Astrocyte (in vitro differentiated cells and primary cell): ENCODE measurements at regions not wholly inside any gene's neighbourhood (a gene's known extent, or its start where the extent isn't known, plus 50 kb on each side); places are given as distances from the start of the nearest gene placed in this dataset.

ENCODE experiments used
- DNase-seq: peaks from one replicate; pipeline ENCODE4 v3.0.0-alpha.2; 2010; ENCODE audit warnings: low read depth
- FAIRE-seq: peaks from 2 replicates; lab custom pipeline; 2011; peaks lifted over from hg19 to GRCh38; lab: Jason Lieb, UNC
- H2AFZ ChIP-seq: 2 replicates; pipeline ENCODE4 v1.6.0; 2012; ENCODE audit warnings: low read depth, low read length, inconsistent platforms
- H3K27ac ChIP-seq: 2 replicates; pipeline ENCODE4 v1.5.1; 2011; ENCODE audit warnings: low read depth, low read length, inconsistent platforms
- H3K27me3 ChIP-seq: 2 replicates; pipeline ENCODE4 v1.6.0; 2011; ENCODE audit warnings: low read length, inconsistent platforms; ENCODE audit not compliant: insufficient read depth
- H3K36me3 ChIP-seq: 2 replicates; pipeline ENCODE4 v1.5.1; 2011; ENCODE audit warnings: low read length, inconsistent platforms; ENCODE audit not compliant: insufficient read depth
- H3K4me1 ChIP-seq: 2 replicates; pipeline ENCODE4 v1.5.1; 2011; ENCODE audit warnings: low read length, inconsistent platforms; ENCODE audit not compliant: insufficient read depth
- H3K4me2 ChIP-seq: 2 replicates; pipeline ENCODE4 v1.6.0; 2012; ENCODE audit warnings: low read length, inconsistent platforms
- H3K4me3 ChIP-seq: 2 replicates; pipeline ENCODE4 v1.5.1; 2011; ENCODE audit warnings: low read depth, mild to moderate bottlenecking, low read length, inconsistent platforms; ENCODE audit not compliant: insufficient read depth
- H3K79me2 ChIP-seq: 2 replicates; pipeline ENCODE4 v1.6.0; 2012; ENCODE audit warnings: mild to moderate bottlenecking, low read length, inconsistent platforms; ENCODE audit not compliant: insufficient read depth
- H3K9ac ChIP-seq: 2 replicates; pipeline ENCODE4 v1.6.0; 2012; ENCODE audit warnings: mild to moderate bottlenecking, low read length, inconsistent platforms
- H3K9me3 ChIP-seq: 2 replicates; pipeline ENCODE4 v1.5.1; 2012; ENCODE audit warnings: low read depth, mild to moderate bottlenecking, low read length, inconsistent platforms; ENCODE audit not compliant: insufficient read depth
- H4K20me1 ChIP-seq: 2 replicates; pipeline ENCODE4 v1.6.0; 2012; ENCODE audit warnings: low read length, inconsistent platforms; ENCODE audit not compliant: insufficient read depth
- H3K27ac Mint-ChIP-seq: one replicate; pipeline ENCODE4 v1.8.0; 2021; ENCODE audit warnings: mild to moderate bottlenecking, mixed read lengths; ENCODE audit not compliant: unreplicated experiment
- H3K27me3 Mint-ChIP-seq: one replicate; pipeline ENCODE4 v1.8.0; 2021; ENCODE audit warnings: low read depth, mixed read lengths; ENCODE audit not compliant: unreplicated experiment
- H3K36me3 Mint-ChIP-seq: one replicate; pipeline ENCODE4 v1.8.0; 2021; ENCODE audit warnings: low read depth, mixed read lengths; ENCODE audit not compliant: unreplicated experiment
- H3K4me1 Mint-ChIP-seq: one replicate; pipeline ENCODE4 v1.8.0; 2021; ENCODE audit warnings: low read depth, mixed read lengths; ENCODE audit not compliant: unreplicated experiment
- H3K4me3 Mint-ChIP-seq: one replicate; pipeline ENCODE4 v1.8.0; 2021; ENCODE audit warnings: mild to moderate bottlenecking, moderate library complexity, mixed read lengths; ENCODE audit not compliant: unreplicated experiment
- H3K9me3 Mint-ChIP-seq: one replicate; pipeline ENCODE4 v1.8.0; 2021; ENCODE audit warnings: mild to moderate bottlenecking, mixed read lengths; ENCODE audit not compliant: unreplicated experiment
- EZH2 ChIP-seq: IDR thresholded peaks from 2 replicates; pipeline ENCODE4 v1.6.1; 2012; ENCODE audit warnings: mild to moderate bottlenecking, low read length, inconsistent platforms; ENCODE audit not compliant: insufficient read depth
- TF ChIP-seq, protein P1 (sequence below): IDR thresholded peaks from 2 replicates; pipeline ENCODE4 v1.5.1; 2011; ENCODE audit warnings: low read depth, mild to moderate bottlenecking, inconsistent platforms, low read length, moderate library complexity; ENCODE audit not compliant: insufficient read depth

DNA sequence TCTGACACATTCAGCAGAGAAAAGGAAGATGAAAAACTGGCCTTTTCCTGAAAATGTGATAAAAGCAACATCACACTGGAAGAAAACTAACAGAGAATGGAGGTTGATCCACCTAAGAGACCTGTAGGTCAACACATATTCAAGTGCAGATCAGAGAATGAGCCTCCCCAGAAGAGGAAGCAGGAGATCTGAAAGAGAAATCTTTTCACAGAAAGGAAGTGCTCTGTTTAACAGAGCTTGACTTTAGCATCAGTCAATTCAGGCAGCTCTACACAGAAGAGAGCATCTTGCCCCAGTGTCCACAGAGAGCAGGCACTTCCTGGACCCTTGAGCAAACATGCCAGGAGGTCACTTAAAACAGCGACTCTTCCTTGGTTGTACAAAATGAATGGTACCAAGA is 655.4 kb upstream of the GBE1 start:
- no peak overlapping the region for H3K27ac Mint-ChIP-seq
- H3K4me1 Mint-ChIP-seq: no peaks in the 10 kb centered on the region
- H3K79me2 ChIP-seq: no peaks in the 10 kb centered on the region
- H3K27me3 ChIP-seq: no peaks in the 10 kb centered on the region
- H3K9me3 Mint-ChIP-seq: no peaks in the 10 kb centered on the region
- TF ChIP-seq, protein P1, sequence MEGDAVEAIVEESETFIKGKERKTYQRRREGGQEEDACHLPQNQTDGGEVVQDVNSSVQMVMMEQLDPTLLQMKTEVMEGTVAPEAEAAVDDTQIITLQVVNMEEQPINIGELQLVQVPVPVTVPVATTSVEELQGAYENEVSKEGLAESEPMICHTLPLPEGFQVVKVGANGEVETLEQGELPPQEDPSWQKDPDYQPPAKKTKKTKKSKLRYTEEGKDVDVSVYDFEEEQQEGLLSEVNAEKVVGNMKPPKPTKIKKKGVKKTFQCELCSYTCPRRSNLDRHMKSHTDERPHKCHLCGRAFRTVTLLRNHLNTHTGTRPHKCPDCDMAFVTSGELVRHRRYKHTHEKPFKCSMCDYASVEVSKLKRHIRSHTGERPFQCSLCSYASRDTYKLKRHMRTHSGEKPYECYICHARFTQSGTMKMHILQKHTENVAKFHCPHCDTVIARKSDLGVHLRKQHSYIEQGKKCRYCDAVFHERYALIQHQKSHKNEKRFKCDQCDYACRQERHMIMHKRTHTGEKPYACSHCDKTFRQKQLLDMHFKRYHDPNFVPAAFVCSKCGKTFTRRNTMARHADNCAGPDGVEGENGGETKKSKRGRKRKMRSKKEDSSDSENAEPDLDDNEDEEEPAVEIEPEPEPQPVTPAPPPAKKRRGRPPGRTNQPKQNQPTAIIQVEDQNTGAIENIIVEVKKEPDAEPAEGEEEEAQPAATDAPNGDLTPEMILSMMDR: no peak
- TF ChIP-seq EZH2: no peak
- no peak for DNase-seq
- no peak for FAIRE-seq
- H3K36me3 ChIP-seq: no peaks in the 10 kb centered on the region
- H3K9ac ChIP-seq: no peak overlapping the region
- H3K36me3 Mint-ChIP-seq: no peaks in the 10 kb centered on the region
- no peaks in the 10 kb centered on the region for H3K9me3 ChIP-seq
- no peak overlapping the region for H3K27ac ChIP-seq
- H3K4me1 ChIP-seq: no peaks in the 10 kb centered on the region
- H3K4me2 ChIP-seq: no peak overlapping the region
- H4K20me1 ChIP-seq: no peaks in the 10 kb centered on the region
- no peaks in the 10 kb centered on the region for H3K27me3 Mint-ChIP-seq
- H3K4me3 Mint-ChIP-seq: no peak overlapping the region
- no peak overlapping the region for H2AFZ ChIP-seq
- H3K4me3 ChIP-seq: no peak overlapping the region

DNA sequence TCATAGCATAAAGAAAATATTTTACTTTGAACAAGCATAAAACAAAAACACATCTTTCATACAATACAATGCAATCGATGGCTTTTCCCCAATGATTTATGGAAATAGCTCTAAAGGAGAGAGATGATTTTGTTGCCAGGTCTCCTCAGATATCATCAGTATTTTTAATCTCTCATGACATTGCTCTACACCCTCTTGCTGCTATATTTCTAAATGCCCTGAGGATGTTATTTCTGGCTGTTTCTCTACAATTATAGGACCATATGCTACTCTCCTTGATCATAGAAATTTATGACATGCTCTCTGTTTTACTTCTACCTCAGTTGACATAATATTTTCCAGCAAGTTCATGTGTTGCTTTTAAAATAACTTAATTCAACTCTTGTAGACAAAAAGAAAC is 654.9 kb upstream of the GBE1 start:
- Histone ChIP-seq H4K20me1 (no peaks in the 10 kb centered on the region), H3K27ac (no peak overlapping the region), H3K4me1 (no peaks in the 10 kb centered on the region), H3K4me2 (no peak overlapping the region), H3K79me2 (no peaks in the 10 kb centered on the region), H3K9ac (no peak overlapping the region), H3K4me3 (no peak overlapping the region), H3K27me3 (no peaks in the 10 kb centered on the region), H2AFZ (no peak overlapping the region), H3K9me3 (no peaks in the 10 kb centered on the region), H3K36me3 (no peaks in the 10 kb centered on the region)
- Mint-ChIP-seq H3K27me3 (no peaks in the 10 kb centered on the region), H3K36me3 (no peaks in the 10 kb centered on the region), H3K9me3 (no peaks in the 10 kb centered on the region), H3K4me1 (no peaks in the 10 kb centered on the region), H3K27ac (no peak overlapping the region), H3K4me3 (no peak overlapping the region)
- DNase-seq (no peak), FAIRE-seq (no peak)
- TF ChIP-seq, protein P1: no peak
- no peak for TF ChIP-seq EZH2

DNA sequence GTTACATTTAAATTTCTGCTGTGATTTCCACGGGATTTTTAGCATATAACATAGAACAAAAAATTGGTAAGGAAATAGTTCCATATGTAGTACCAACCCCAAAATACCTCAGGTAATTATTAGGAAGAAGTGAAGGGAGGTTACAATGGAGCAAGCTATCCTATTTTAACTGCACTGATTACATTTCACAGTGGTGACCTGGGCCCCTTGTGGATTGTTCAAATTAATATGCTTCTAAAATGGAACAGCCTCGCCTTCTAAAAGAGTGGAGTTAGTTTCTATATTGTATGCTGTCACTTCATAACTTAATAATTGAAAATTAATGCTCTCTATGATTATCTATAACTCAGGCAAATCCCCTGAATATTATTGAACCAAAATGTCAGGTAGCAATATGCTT is 651.7 kb upstream of the GBE1 start:
- FAIRE-seq (no peak), DNase-seq (no peak)
- Histone ChIP-seq H2AFZ (no peak overlapping the region), H3K27ac (no peak overlapping the region), H3K4me1 (no peaks in the 10 kb centered on the region), H3K4me3 (no peak overlapping the region), H3K36me3 (no peaks in the 10 kb centered on the region), H3K27me3 (no peaks in the 10 kb centered on the region), H4K20me1 (no peaks in the 10 kb centered on the region), H3K9me3 (no peaks in the 10 kb centered on the region), H3K9ac (no peak overlapping the region), H3K4me2 (no peak overlapping the region), H3K79me2 (no peaks in the 10 kb centered on the region)
- H3K9me3 Mint-ChIP-seq: no peaks in the 10 kb centered on the region
- no peak overlapping the region for H3K4me3 Mint-ChIP-seq
- TF ChIP-seq, protein P1: no peak
- TF ChIP-seq EZH2: no peak
- no peaks in the 10 kb centered on the region for H3K4me1 Mint-ChIP-seq
- no peaks in the 10 kb centered on the region for H3K27me3 Mint-ChIP-seq
- H3K27ac Mint-ChIP-seq: no peak overlapping the region
- no peaks in the 10 kb centered on the region for H3K36me3 Mint-ChIP-seq
